Activated CD8-positive, alpha-beta T cell treated with anti-CD3 and anti-CD28 coated beads, Interleukin-2, amount 10 ng/mL, durations not matched to agents 7 days and 5 days (primary cell): ENCODE measurements at regions not wholly inside any gene's neighbourhood (a gene's known extent, or its start where the extent isn't known, plus 50 kb on each side); places are given as distances from the start of the nearest gene placed in this dataset.
"Not testable (repeated sequence)": the region's sequence is repeated elsewhere in the genome, so short reads cannot be mapped to it uniquely, and the experiment has no call there.

Experiments used
- ATAC-seq: fragments of 150-1000 bp; cut with Tn5 transposase; one replicate; pipeline ENCODE4 v1.10.0; 2021; ENCODE audit warnings: moderate library complexity
- CTCF ChIA-PET: fragments of 350-600 bp; sonication (Branson Sonifier 250); formaldehyde crosslinking; loops from one replicate; lab custom pipeline; 2021; ENCODE audit warnings: antibody characterized with exemption; lab: Charles Lee
- POLR2A ChIA-PET: fragments of 350-600 bp; sonication (Branson Sonifier 250); formaldehyde crosslinking; loops from one replicate; lab custom pipeline; 2021; ENCODE audit warnings: antibody characterized with exemption; lab: Charles Lee
- DNase-seq: peaks from one replicate; pipeline ENCODE4 v3.0.0-alpha.2; 2020
- H3K27ac Mint-ChIP-seq: one replicate; pipeline ENCODE4 v1.8.0; 2021; ENCODE audit warnings: mild to moderate bottlenecking, mixed read lengths
- H3K27me3 Mint-ChIP-seq: one replicate; pipeline ENCODE4 v1.8.0; 2021; ENCODE audit warnings: low read depth, mixed read lengths
- H3K36me3 Mint-ChIP-seq: one replicate; pipeline ENCODE4 v1.8.0; 2021; ENCODE audit warnings: low read depth, mixed read lengths
- H3K4me1 Mint-ChIP-seq: one replicate; pipeline ENCODE4 v1.8.0; 2021; ENCODE audit warnings: low read depth, mixed read lengths
- H3K4me3 Mint-ChIP-seq: one replicate; pipeline ENCODE4 v1.8.0; 2021; ENCODE audit warnings: mild to moderate bottlenecking, mixed read lengths
- H3K9me3 Mint-ChIP-seq: one replicate; pipeline ENCODE4 v1.8.0; 2022; ENCODE audit warnings: mixed read lengths; ENCODE audit not compliant: insufficient read depth

GRCh38 chr7:49443515-49443914 is 329.9 kb upstream of the VWC2 start:
- CTCF ChIA-PET, result no interaction called here
- no peaks in the 10 kb centered on the region for H3K27me3 Mint-ChIP-seq
- H3K9me3 Mint-ChIP-seq, result peaks cover 9% of the 10 kb centered on the region
- POLR2A ChIA-PET, result no interaction called here
- H3K4me3 Mint-ChIP-seq, result no peak overlapping the region
- ATAC-seq (no peak), DNase-seq (no peak)
- H3K36me3 Mint-ChIP-seq, result no peaks in the 10 kb centered on the region
- no peaks in the 10 kb centered on the region for H3K4me1 Mint-ChIP-seq
- no peak overlapping the region for H3K27ac Mint-ChIP-seq

- H3K36me3 Mint-ChIP-seq, result no peaks in the 10 kb centered on the region
- POLR2A ChIA-PET, result no interaction called here
- DNase-seq (no peak), ATAC-seq (no peak)
- H3K27me3 Mint-ChIP-seq, result no peaks in the 10 kb centered on the region
- CTCF ChIA-PET, result no interaction called here
- H3K4me3 Mint-ChIP-seq, result no peak overlapping the region
- no peak overlapping the region for H3K27ac Mint-ChIP-seq
- no peaks in the 10 kb centered on the region for H3K4me1 Mint-ChIP-seq
- no peaks in the 10 kb centered on the region for H3K9me3 Mint-ChIP-seq
Observed at GRCh38 chr7:49453486-49453885, 320.0 kb upstream of the VWC2 start.

- ChIA-PET POLR2A (no interaction called here), CTCF (no interaction called here)
- ATAC-seq (no peak), DNase-seq (no peak)
- no peak overlapping the region for H3K4me3 Mint-ChIP-seq
- no peaks in the 10 kb centered on the region for H3K27me3 Mint-ChIP-seq
- H3K27ac Mint-ChIP-seq, result no peak overlapping the region
- H3K9me3 Mint-ChIP-seq, result no peaks in the 10 kb centered on the region
- no peaks in the 10 kb centered on the region for H3K36me3 Mint-ChIP-seq
- H3K4me1 Mint-ChIP-seq, result no peaks in the 10 kb centered on the region
Observed at GRCh38 chr7:49479441-49479840, 294.0 kb upstream of the VWC2 start.

GRCh38 chr7:49479936-49480544 is 293.4 kb upstream of the VWC2 start:
- no peaks in the 10 kb centered on the region for H3K36me3 Mint-ChIP-seq
- no peak overlapping the region for H3K4me3 Mint-ChIP-seq
- ATAC-seq (no peak), DNase-seq (no peak)
- no peaks in the 10 kb centered on the region for H3K4me1 Mint-ChIP-seq
- CTCF ChIA-PET, result no interaction called here
- no peak overlapping the region for H3K27ac Mint-ChIP-seq
- POLR2A ChIA-PET, result no interaction called here
- no peaks in the 10 kb centered on the region for H3K9me3 Mint-ChIP-seq
- H3K27me3 Mint-ChIP-seq, result no peaks in the 10 kb centered on the region

- Mint-ChIP-seq H3K27me3 (no peaks in the 10 kb centered on the region), H3K4me3 (no peak overlapping the region), H3K27ac (no peak overlapping the region), H3K9me3 (no peaks in the 10 kb centered on the region), H3K36me3 (no peaks in the 10 kb centered on the region), H3K4me1 (no peaks in the 10 kb centered on the region)
- ATAC-seq (no peak), DNase-seq (no peak)
- ChIA-PET CTCF (no interaction called here), POLR2A (no interaction called here)
Observed at GRCh38 chr7:49481075-49481474, 292.4 kb upstream of the VWC2 start.

GRCh38 chr7:49483142-49483541 is 290.3 kb upstream of the VWC2 start:
- H3K27me3 Mint-ChIP-seq, result no peaks in the 10 kb centered on the region

GRCh38 chr7:49486974-49487829 is 286.2 kb upstream of the VWC2 start:
- DNase-seq (no peak), ATAC-seq (no peak)
- Mint-ChIP-seq H3K4me1 (no peaks in the 10 kb centered on the region), H3K4me3 (no peak overlapping the region), H3K27me3 (no peaks in the 10 kb centered on the region), H3K36me3 (no peaks in the 10 kb centered on the region), H3K9me3 (no peaks in the 10 kb centered on the region), H3K27ac (no peak overlapping the region)
- POLR2A ChIA-PET, result no interaction called here
- CTCF ChIA-PET, result no interaction called here

More at GRCh38 chr7:49483142-49483541, 290.3 kb upstream of the VWC2 start:
- CTCF ChIA-PET, result no interaction called here
- POLR2A ChIA-PET, result no interaction called here
- Mint-ChIP-seq H3K9me3 (no peaks in the 10 kb centered on the region), H3K36me3 (no peaks in the 10 kb centered on the region), H3K27ac (no peak overlapping the region), H3K4me3 (no peak overlapping the region), H3K4me1 (no peaks in the 10 kb centered on the region)
- no peak for ATAC-seq
- no peak for DNase-seq

GRCh38 chr7:49487830-49488140 is 285.7 kb upstream of the VWC2 start:
- DNase-seq, result no peak
- Mint-ChIP-seq H3K4me1 (no peaks in the 10 kb centered on the region), H3K4me3 (no peak overlapping the region), H3K9me3 (no peaks in the 10 kb centered on the region), H3K27ac (no peak overlapping the region), H3K27me3 (no peaks in the 10 kb centered on the region), H3K36me3 (no peaks in the 10 kb centered on the region)
- ChIA-PET POLR2A (no interaction called here), CTCF (no interaction called here)
- ATAC-seq, result no peak

GRCh38 chr7:49488573-49488972 is 284.9 kb upstream of the VWC2 start:
- H3K4me3 Mint-ChIP-seq, result no peak overlapping the region
- no peaks in the 10 kb centered on the region for H3K36me3 Mint-ChIP-seq
- no peak overlapping the region for H3K27ac Mint-ChIP-seq
- H3K4me1 Mint-ChIP-seq, result no peaks in the 10 kb centered on the region
- ChIA-PET CTCF (no interaction called here), POLR2A (no interaction called here)
- H3K9me3 Mint-ChIP-seq, result no peaks in the 10 kb centered on the region
- no peak for ATAC-seq
- no peak for DNase-seq
- no peaks in the 10 kb centered on the region for H3K27me3 Mint-ChIP-seq

GRCh38 chr7:49497471-49497870 is 276.0 kb upstream of the VWC2 start:
- CTCF ChIA-PET, result no interaction called here

GRCh38 chr7:49500741-49501140 is 272.7 kb upstream of the VWC2 start:
- no peak overlapping the region for H3K4me3 Mint-ChIP-seq
- no peak for DNase-seq
- H3K4me1 Mint-ChIP-seq, result no peaks in the 10 kb centered on the region
- H3K36me3 Mint-ChIP-seq, result no peaks in the 10 kb centered on the region
- POLR2A ChIA-PET, result no interaction called here
- no peak for ATAC-seq
- CTCF ChIA-PET, result no interaction called here
- H3K27ac Mint-ChIP-seq, result no peak overlapping the region
- H3K27me3 Mint-ChIP-seq, result no peaks in the 10 kb centered on the region
- H3K9me3 Mint-ChIP-seq, result no peaks in the 10 kb centered on the region

More at GRCh38 chr7:49497471-49497870, 276.0 kb upstream of the VWC2 start:
- Mint-ChIP-seq H3K4me1 (no peaks in the 10 kb centered on the region), H3K9me3 (no peaks in the 10 kb centered on the region), H3K36me3 (no peaks in the 10 kb centered on the region), H3K27me3 (no peaks in the 10 kb centered on the region), H3K27ac (no peak overlapping the region), H3K4me3 (no peak overlapping the region)
- POLR2A ChIA-PET, result interaction anchor here (0.6 kb wide), 1 partner anchor 296 kb away, joined by 4 read pairs; no protein-coding TSS in a partner anchor
- DNase-seq (no peak), ATAC-seq (no peak)

- CTCF ChIA-PET, H3K4me3 Mint-ChIP-seq, ATAC-seq: not testable (repeated sequence)
Observed at GRCh38 chr7:49507206-49507605, 266.2 kb upstream of the VWC2 start.

More at GRCh38 chr7:49507206-49507605, 266.2 kb upstream of the VWC2 start:
- DNase-seq, H3K27ac Mint-ChIP-seq, H3K4me1 Mint-ChIP-seq, H3K27me3 Mint-ChIP-seq, POLR2A ChIA-PET, H3K36me3 Mint-ChIP-seq, H3K9me3 Mint-ChIP-seq: not testable (repeated sequence)
